ENCODE measurements at regions not wholly inside any gene's neighbourhood (a gene's known extent, or its start where the extent isn't known, plus 50 kb on each side); places are given as distances from the start of the nearest gene placed in this dataset.

DNA sequence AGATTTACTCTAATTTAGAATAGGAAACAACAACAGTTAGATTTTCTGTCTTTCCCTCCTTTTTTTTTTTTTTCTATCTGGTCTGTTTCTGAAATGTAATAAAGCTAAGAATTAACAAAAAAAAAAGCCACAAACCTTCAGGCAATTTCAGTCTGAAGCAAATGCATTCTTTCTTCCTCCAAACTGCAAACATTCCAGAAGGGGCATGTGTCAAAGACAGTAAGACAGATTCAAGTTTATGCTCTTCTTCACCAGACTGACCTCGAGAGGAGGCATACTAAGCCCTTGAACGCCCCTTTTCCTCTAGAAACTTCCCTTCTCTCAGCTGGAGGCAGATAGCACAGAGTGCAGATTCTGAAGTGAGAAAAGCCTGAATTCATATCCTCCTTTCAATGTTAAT, 654.6 kb upstream of the LMCD1 start:
- Histone ChIP-seq H3K79me2 (no peaks in the 10 kb centered on the region), H3K27ac (no peak overlapping the region), H3K9ac (no peak overlapping the region), H3K4me2 (ENCODE audit: low read length) (no peak overlapping the region), H3K27me3 (ENCODE audit: control insufficient read depth, insufficient read depth, low read length) (no peaks in the 10 kb centered on the region), H3K4me3 (ENCODE audit: low read depth, low read length) (no peak overlapping the region), H3K4me1 (no peaks in the 10 kb centered on the region), H2AFZ (no peak overlapping the region), H3K36me3 (ENCODE audit: control insufficient read depth, insufficient read depth, low read length) (no peaks in the 10 kb centered on the region), H3K9me3 (ENCODE audit: control insufficient read depth, low read length) (no peaks in the 10 kb centered on the region)
- TF ChIP-seq, protein P1, sequence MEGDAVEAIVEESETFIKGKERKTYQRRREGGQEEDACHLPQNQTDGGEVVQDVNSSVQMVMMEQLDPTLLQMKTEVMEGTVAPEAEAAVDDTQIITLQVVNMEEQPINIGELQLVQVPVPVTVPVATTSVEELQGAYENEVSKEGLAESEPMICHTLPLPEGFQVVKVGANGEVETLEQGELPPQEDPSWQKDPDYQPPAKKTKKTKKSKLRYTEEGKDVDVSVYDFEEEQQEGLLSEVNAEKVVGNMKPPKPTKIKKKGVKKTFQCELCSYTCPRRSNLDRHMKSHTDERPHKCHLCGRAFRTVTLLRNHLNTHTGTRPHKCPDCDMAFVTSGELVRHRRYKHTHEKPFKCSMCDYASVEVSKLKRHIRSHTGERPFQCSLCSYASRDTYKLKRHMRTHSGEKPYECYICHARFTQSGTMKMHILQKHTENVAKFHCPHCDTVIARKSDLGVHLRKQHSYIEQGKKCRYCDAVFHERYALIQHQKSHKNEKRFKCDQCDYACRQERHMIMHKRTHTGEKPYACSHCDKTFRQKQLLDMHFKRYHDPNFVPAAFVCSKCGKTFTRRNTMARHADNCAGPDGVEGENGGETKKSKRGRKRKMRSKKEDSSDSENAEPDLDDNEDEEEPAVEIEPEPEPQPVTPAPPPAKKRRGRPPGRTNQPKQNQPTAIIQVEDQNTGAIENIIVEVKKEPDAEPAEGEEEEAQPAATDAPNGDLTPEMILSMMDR (IDR thresholded peaks at IDR 0.05), result no peak

- Histone ChIP-seq H3K36me3 (ENCODE audit: control insufficient read depth, insufficient read depth, low read length) (no peaks in the 10 kb centered on the region), H3K27ac (no peak overlapping the region), H3K9me3 (ENCODE audit: control insufficient read depth, low read length) (no peaks in the 10 kb centered on the region), H3K4me1 (no peaks in the 10 kb centered on the region), H3K4me3 (ENCODE audit: low read depth, low read length) (no peak overlapping the region), H3K79me2 (no peaks in the 10 kb centered on the region), H3K4me2 (ENCODE audit: low read length) (no peak overlapping the region), H2AFZ (no peak overlapping the region), H3K9ac (no peak overlapping the region), H3K27me3 (ENCODE audit: control insufficient read depth, insufficient read depth, low read length) (no peaks in the 10 kb centered on the region)
- TF ChIP-seq, protein P1 (IDR thresholded peaks at IDR 0.05), result no peak
Observed at GRCh38 chr3:7847521-7847920, 654.1 kb upstream of the LMCD1 start.

DNA sequence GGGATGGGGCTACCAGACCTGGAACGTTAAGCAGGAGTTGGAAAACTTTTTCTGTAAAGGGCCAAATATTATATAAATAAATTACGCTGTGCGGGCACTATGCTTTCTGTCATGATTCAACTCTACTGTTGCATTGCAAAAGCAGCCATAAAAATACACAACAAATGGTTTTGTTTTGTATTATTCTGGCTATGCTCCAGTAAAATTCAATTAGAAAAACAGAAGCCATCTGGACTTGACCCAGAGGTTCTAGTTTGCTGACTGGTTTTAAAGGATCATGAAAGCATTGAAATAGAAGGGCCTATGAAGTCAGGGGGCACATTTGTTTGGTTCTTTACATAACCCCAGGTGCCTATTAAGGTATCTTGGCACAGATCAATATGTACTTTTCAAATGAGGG, 647.4 kb upstream of the LMCD1 start:
- H3K4me1 ChIP-seq, result no peaks in the 10 kb centered on the region
- H3K4me2 ChIP-seq (ENCODE audit: low read length), result no peak overlapping the region
- H3K9me3 ChIP-seq (ENCODE audit: control insufficient read depth, low read length), result no peaks in the 10 kb centered on the region
- H2AFZ ChIP-seq, result no peak overlapping the region
- no peaks in the 10 kb centered on the region for H3K27me3 ChIP-seq (ENCODE audit: control insufficient read depth, insufficient read depth, low read length)
- no peak overlapping the region for H3K4me3 ChIP-seq (ENCODE audit: low read depth, low read length)
- no peaks in the 10 kb centered on the region for H3K36me3 ChIP-seq (ENCODE audit: control insufficient read depth, insufficient read depth, low read length)
- TF ChIP-seq, protein P1 (IDR thresholded peaks at IDR 0.05), result no peak
- H3K27ac ChIP-seq, result no peak overlapping the region
- H3K9ac ChIP-seq, result no peak overlapping the region
- no peaks in the 10 kb centered on the region for H3K79me2 ChIP-seq

GRCh38 chr3:7854721-7855120, 646.9 kb upstream of the LMCD1 start:
- Histone ChIP-seq H2AFZ (no peak overlapping the region), H3K4me1 (no peaks in the 10 kb centered on the region), H3K9me3 (ENCODE audit: control insufficient read depth, low read length) (no peaks in the 10 kb centered on the region), H3K4me3 (ENCODE audit: low read depth, low read length) (no peak overlapping the region), H3K27me3 (ENCODE audit: control insufficient read depth, insufficient read depth, low read length) (no peaks in the 10 kb centered on the region), H3K9ac (no peak overlapping the region), H3K27ac (no peak overlapping the region), H3K36me3 (ENCODE audit: control insufficient read depth, insufficient read depth, low read length) (no peaks in the 10 kb centered on the region), H3K79me2 (no peaks in the 10 kb centered on the region), H3K4me2 (ENCODE audit: low read length) (no peak overlapping the region)
- TF ChIP-seq, protein P1 (IDR thresholded peaks at IDR 0.05), result no peak

GRCh38 chr3:7865611-7866010, 636.0 kb upstream of the LMCD1 start:
- H2AFZ ChIP-seq, result no peak overlapping the region
- H3K9me3 ChIP-seq (ENCODE audit: control insufficient read depth, low read length), result no peaks in the 10 kb centered on the region
- no peaks in the 10 kb centered on the region for H3K4me1 ChIP-seq
- H3K79me2 ChIP-seq, result no peaks in the 10 kb centered on the region
- H3K36me3 ChIP-seq (ENCODE audit: control insufficient read depth, insufficient read depth, low read length), result no peaks in the 10 kb centered on the region
- no peak overlapping the region for H3K4me2 ChIP-seq (ENCODE audit: low read length)
- H3K9ac ChIP-seq, result no peak overlapping the region
- H3K27me3 ChIP-seq (ENCODE audit: control insufficient read depth, insufficient read depth, low read length), result no peaks in the 10 kb centered on the region
- H3K4me3 ChIP-seq (ENCODE audit: low read depth, low read length), result no peak overlapping the region
- TF ChIP-seq, protein P1 (IDR thresholded peaks at IDR 0.05), result no peak
- no peak overlapping the region for H3K27ac ChIP-seq
